ENCODE measurements at regions not wholly inside any gene's neighbourhood (a gene's known extent, or its start where the extent isn't known, plus 50 kb on each side); places are given as distances from the start of the nearest gene placed in this dataset.

- no peak for FAIRE-seq
Observed at GRCh38 chr6:25166955-25167748, 112.0 kb upstream of the CARMIL1 start.

- FAIRE-seq, result no peak
Observed at GRCh38 chr6:25167961-25168360, 111.2 kb upstream of the CARMIL1 start.

GRCh38 chr6:25168637-25169036 is 110.5 kb upstream of the CARMIL1 start:
- FAIRE-seq, result no peak

- FAIRE-seq, result no peak
Observed at GRCh38 chr6:25169553-25169952, 109.6 kb upstream of the CARMIL1 start.

- no peak for FAIRE-seq
Observed at GRCh38 chr6:25169961-25170360, 109.2 kb upstream of the CARMIL1 start.

- no peak for FAIRE-seq
Observed at GRCh38 chr6:25170640-25171039, 108.5 kb upstream of the CARMIL1 start.

GRCh38 chr6:25171301-25171700 is 107.9 kb upstream of the CARMIL1 start:
- no peak for FAIRE-seq

GRCh38 chr6:25172819-25173218 is 106.4 kb upstream of the CARMIL1 start:
- no peak for FAIRE-seq

GRCh38 chr6:25173246-25173645 is 105.9 kb upstream of the CARMIL1 start:
- FAIRE-seq, result no peak

- FAIRE-seq, result no peak
Observed at GRCh38 chr6:25173951-25174474, 105.2 kb upstream of the CARMIL1 start.

- FAIRE-seq, result no peak
Observed at GRCh38 chr6:25174678-25175077, 104.5 kb upstream of the CARMIL1 start.

- FAIRE-seq, result no peak
Observed at GRCh38 chr6:25175196-25175595, 104.0 kb upstream of the CARMIL1 start.

- no peak for FAIRE-seq
Observed at GRCh38 chr6:25175681-25176080, 103.5 kb upstream of the CARMIL1 start.

GRCh38 chr6:25176466-25176865 is 102.7 kb upstream of the CARMIL1 start:
- FAIRE-seq, result no peak

- no peak for FAIRE-seq
Observed at GRCh38 chr6:25177500-25178028, 101.6 kb upstream of the CARMIL1 start.

- FAIRE-seq, result no peak
Observed at GRCh38 chr6:25178336-25179035, 100.7 kb upstream of the CARMIL1 start.

GRCh38 chr6:25179051-25179778 is 100.0 kb upstream of the CARMIL1 start:
- FAIRE-seq, result no peak

GRCh38 chr6:25180630-25181349 is 98.4 kb upstream of the CARMIL1 start:
- no peak for FAIRE-seq

GRCh38 chr6:25181350-25181724 is 97.8 kb upstream of the CARMIL1 start:
- FAIRE-seq, result no peak

GRCh38 chr6:25181923-25182322 is 97.3 kb upstream of the CARMIL1 start:
- no peak for FAIRE-seq

- FAIRE-seq, result no peak
Observed at GRCh38 chr6:25186919-25187318, 92.3 kb upstream of the CARMIL1 start.

- no peak for FAIRE-seq
Observed at GRCh38 chr6:25188232-25188631, 90.9 kb upstream of the CARMIL1 start.
